HepG2 (cell line): ENCODE measurements at regions not wholly inside any gene's neighbourhood (a gene's known extent, or its start where the extent isn't known, plus 50 kb on each side); places are given as distances from the start of the nearest gene placed in this dataset.

Experiments
- ATF3 ChIP-seq: sonication (generic); formaldehyde crosslinking; IDR thresholded peaks from 2 replicates; pipeline ENCODE4 v1.4.0; 2020; ENCODE audit warnings: missing genetic modification reagents
- CCDC6 ChIP-seq: sonication (generic); formaldehyde crosslinking; IDR thresholded peaks from 2 replicates; pipeline ENCODE4 v1.8.1; 2022; ENCODE audit warnings: mild to moderate bottlenecking, missing genetic modification reagents, moderate library complexity
- EP300 ChIP-seq, 3 experiments: sonication (generic) in 1 of 3; formaldehyde crosslinking in 1 of 3; IDR thresholded peaks; 2 replicates each; pipeline versions ENCODE4 v1.5.1 to v1.6.1; 2011 to 2020; ENCODE audit warnings: low read depth in 2 of 3, low read length in 2 of 3, borderline replicate concordance in 1 of 3, improper control_type of control experiment in 1 of 3, mild to moderate bottlenecking in 1 of 3, missing genetic modification reagents in 1 of 3, moderate library complexity in 1 of 3
- HMGXB3 ChIP-seq: sonication (generic); formaldehyde crosslinking; IDR thresholded peaks from 2 replicates; pipeline ENCODE4 v1.4.0; 2020; ENCODE audit warnings: missing genetic modification reagents, borderline replicate concordance
- NR2F6 ChIP-seq, 2 experiments: IDR thresholded peaks; 2 replicates each; pipeline ENCODE4 v1.6.1; 2016; ENCODE audit warnings: antibody characterized with exemption in 1 of 2, mild to moderate bottlenecking in 1 of 2
- RBM39 ChIP-seq: fragments of 200-400 bp; formaldehyde crosslinking; IDR thresholded peaks from one replicate; pipeline ENCODE4 v1.6.1; 2018; ENCODE audit warnings: antibody characterized with exemption, mild to moderate bottlenecking, low read depth, low read length; ENCODE audit not compliant: poor library complexity, severe bottlenecking
- ZBTB1 ChIP-seq: sonication (generic); formaldehyde crosslinking; IDR thresholded peaks from 2 replicates; pipeline ENCODE4 v1.4.0; 2020; ENCODE audit warnings: missing genetic modification reagents, borderline replicate concordance
- ZFX ChIP-seq: sonication (generic); formaldehyde crosslinking; IDR thresholded peaks from 2 replicates; pipeline ENCODE4 v1.4.0; 2020; ENCODE audit warnings: mild to moderate bottlenecking, low read depth, missing genetic modification reagents, moderate library complexity
- ZNF451 ChIP-seq: sonication (generic); formaldehyde crosslinking; IDR thresholded peaks from 2 replicates; pipeline ENCODE4 v1.5.0; 2020; ENCODE audit warnings: mild to moderate bottlenecking, missing genetic modification reagents
- ZNF576 ChIP-seq: sonication (generic); formaldehyde crosslinking; IDR thresholded peaks from 2 replicates; pipeline ENCODE4 v1.4.0; 2020; ENCODE audit warnings: mild to moderate bottlenecking, missing genetic modification reagents
- TF ChIP-seq, protein P1 (sequence below): sonication (generic); formaldehyde crosslinking; IDR thresholded peaks from 2 replicates; pipeline ENCODE4 v1.4.0; 2020; ENCODE audit warnings: mild to moderate bottlenecking, missing genetic modification reagents, borderline replicate concordance
- TF ChIP-seq, protein P2 (sequence below): IDR thresholded peaks from 2 replicates; pipeline ENCODE4 v1.6.1; 2016
- TF ChIP-seq, protein P3 (sequence below): sonication (generic); formaldehyde crosslinking; IDR thresholded peaks from 2 replicates; pipeline ENCODE4; 2020; ENCODE audit warnings: missing genetic modification reagents, mild to moderate bottlenecking, borderline replicate concordance

- TF ChIP-seq, protein P1, sequence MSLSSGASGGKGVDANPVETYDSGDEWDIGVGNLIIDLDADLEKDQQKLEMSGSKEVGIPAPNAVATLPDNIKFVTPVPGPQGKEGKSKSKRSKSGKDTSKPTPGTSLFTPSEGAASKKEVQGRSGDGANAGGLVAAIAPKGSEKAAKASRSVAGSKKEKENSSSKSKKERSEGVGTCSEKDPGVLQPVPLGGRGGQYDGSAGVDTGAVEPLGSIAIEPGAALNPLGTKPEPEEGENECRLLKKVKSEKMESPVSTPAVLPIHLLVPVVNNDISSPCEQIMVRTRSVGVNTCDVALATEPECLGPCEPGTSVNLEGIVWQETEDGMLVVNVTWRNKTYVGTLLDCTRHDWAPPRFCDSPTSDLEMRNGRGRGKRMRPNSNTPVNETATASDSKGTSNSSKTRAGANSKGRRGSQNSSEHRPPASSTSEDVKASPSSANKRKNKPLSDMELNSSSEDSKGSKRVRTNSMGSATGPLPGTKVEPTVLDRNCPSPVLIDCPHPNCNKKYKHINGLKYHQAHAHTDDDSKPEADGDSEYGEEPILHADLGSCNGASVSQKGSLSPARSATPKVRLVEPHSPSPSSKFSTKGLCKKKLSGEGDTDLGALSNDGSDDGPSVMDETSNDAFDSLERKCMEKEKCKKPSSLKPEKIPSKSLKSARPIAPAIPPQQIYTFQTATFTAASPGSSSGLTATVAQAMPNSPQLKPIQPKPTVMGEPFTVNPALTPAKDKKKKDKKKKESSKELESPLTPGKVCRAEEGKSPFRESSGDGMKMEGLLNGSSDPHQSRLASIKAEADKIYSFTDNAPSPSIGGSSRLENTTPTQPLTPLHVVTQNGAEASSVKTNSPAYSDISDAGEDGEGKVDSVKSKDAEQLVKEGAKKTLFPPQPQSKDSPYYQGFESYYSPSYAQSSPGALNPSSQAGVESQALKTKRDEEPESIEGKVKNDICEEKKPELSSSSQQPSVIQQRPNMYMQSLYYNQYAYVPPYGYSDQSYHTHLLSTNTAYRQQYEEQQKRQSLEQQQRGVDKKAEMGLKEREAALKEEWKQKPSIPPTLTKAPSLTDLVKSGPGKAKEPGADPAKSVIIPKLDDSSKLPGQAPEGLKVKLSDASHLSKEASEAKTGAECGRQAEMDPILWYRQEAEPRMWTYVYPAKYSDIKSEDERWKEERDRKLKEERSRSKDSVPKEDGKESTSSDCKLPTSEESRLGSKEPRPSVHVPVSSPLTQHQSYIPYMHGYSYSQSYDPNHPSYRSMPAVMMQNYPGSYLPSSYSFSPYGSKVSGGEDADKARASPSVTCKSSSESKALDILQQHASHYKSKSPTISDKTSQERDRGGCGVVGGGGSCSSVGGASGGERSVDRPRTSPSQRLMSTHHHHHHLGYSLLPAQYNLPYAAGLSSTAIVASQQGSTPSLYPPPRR (CRISPR knock-in tag) = no peak; the same call in 1 of the 2 replicates
- TF ChIP-seq EP300 (IDR thresholded peaks at IDR 0.05; ENCODE audit: low read depth in 2 of 2, low read length in 2 of 2) = no peak
- TF ChIP-seq EP300 (CRISPR knock-in tag; IDR thresholded peaks at IDR 0.05; ENCODE audit: borderline replicate concordance) = no peak
- TF ChIP-seq ZFX (CRISPR knock-in tag) = no peak; the same call in 1 of the 2 replicates
- no peak for TF ChIP-seq CCDC6 (CRISPR knock-in tag)
- TF ChIP-seq ZNF576 (CRISPR knock-in tag) = no peak
- TF ChIP-seq, protein P2, sequence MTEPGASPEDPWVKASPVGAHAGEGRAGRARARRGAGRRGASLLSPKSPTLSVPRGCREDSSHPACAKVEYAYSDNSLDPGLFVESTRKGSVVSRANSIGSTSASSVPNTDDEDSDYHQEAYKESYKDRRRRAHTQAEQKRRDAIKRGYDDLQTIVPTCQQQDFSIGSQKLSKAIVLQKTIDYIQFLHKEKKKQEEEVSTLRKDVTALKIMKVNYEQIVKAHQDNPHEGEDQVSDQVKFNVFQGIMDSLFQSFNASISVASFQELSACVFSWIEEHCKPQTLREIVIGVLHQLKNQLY (CRISPR knock-in tag) = no peak
- TF ChIP-seq RBM39 = peak; percentile 44
- no peak for TF ChIP-seq ZNF451
- no peak for TF ChIP-seq HMGXB3 (CRISPR knock-in tag)
- no peak for TF ChIP-seq NR2F6 (IDR thresholded peaks at IDR 0.05)
- peak; percentile 37; the same call in 1 of the 2 replicates for TF ChIP-seq NR2F6 (CRISPR knock-in tag; IDR thresholded peaks at IDR 0.05)
- TF ChIP-seq, protein P3, sequence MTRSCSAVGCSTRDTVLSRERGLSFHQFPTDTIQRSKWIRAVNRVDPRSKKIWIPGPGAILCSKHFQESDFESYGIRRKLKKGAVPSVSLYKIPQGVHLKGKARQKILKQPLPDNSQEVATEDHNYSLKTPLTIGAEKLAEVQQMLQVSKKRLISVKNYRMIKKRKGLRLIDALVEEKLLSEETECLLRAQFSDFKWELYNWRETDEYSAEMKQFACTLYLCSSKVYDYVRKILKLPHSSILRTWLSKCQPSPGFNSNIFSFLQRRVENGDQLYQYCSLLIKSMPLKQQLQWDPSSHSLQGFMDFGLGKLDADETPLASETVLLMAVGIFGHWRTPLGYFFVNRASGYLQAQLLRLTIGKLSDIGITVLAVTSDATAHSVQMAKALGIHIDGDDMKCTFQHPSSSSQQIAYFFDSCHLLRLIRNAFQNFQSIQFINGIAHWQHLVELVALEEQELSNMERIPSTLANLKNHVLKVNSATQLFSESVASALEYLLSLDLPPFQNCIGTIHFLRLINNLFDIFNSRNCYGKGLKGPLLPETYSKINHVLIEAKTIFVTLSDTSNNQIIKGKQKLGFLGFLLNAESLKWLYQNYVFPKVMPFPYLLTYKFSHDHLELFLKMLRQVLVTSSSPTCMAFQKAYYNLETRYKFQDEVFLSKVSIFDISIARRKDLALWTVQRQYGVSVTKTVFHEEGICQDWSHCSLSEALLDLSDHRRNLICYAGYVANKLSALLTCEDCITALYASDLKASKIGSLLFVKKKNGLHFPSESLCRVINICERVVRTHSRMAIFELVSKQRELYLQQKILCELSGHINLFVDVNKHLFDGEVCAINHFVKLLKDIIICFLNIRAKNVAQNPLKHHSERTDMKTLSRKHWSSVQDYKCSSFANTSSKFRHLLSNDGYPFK (CRISPR knock-in tag) = no peak; the same call in 1 of the 2 replicates
- TF ChIP-seq ATF3 (CRISPR knock-in tag) = no peak
- TF ChIP-seq ZBTB1 (CRISPR knock-in tag) = no peak
These were observed 119.3 kb upstream of the PTPN1 start (continued) for GRCh38 chr20:50390685-50391443.
